ENCODE measurements at regions not wholly inside any gene's neighbourhood (a gene's known extent, or its start where the extent isn't known, plus 50 kb on each side); places are given as distances from the start of the nearest gene placed in this dataset.
"Not testable (repeated sequence)": the region's sequence is repeated elsewhere in the genome, so short reads cannot be mapped to it uniquely, and the experiment has no call there.

- not testable (repeated sequence) for H3K4me3 ChIP-seq (ENCODE audit: low read length in 2 of 2); H3K36me3 ChIP-seq (ENCODE audit: control insufficient read depth in 2 of 2, insufficient read depth in 2 of 2, low read length in 2 of 2); H3K9me3 ChIP-seq (ENCODE audit: control insufficient read depth in 2 of 2, low read length in 2 of 2); H3K4me1 ChIP-seq (ENCODE audit: control insufficient read depth, insufficient read depth, low read length); H3K9ac ChIP-seq (ENCODE audit: low read length in 2 of 2); H3K27me3 ChIP-seq (ENCODE audit: control insufficient read depth in 1 of 2, insufficient read depth in 2 of 2, low read length in 2 of 2); H3K27ac ChIP-seq (ENCODE audit: low read length)
Measured at GRCh38 chr12:42906801-42907200, 317.3 kb upstream of the PRICKLE1 start.

- no peak overlapping the region for H3K9ac ChIP-seq (ENCODE audit: low read length in 2 of 2)
- H3K4me1 ChIP-seq (ENCODE audit: control insufficient read depth, insufficient read depth, low read length) = no peaks in the 10 kb centered on the region
- H3K27ac ChIP-seq (ENCODE audit: low read length) = no peak overlapping the region
- no peaks in the 10 kb centered on the region for H3K27me3 ChIP-seq (ENCODE audit: control insufficient read depth in 1 of 2, insufficient read depth in 2 of 2, low read length in 2 of 2)
- peak overlapping the region in 1 of 2 donors; percentile 17 for H3K4me3 ChIP-seq (ENCODE audit: low read length in 2 of 2)
- H3K36me3 ChIP-seq (ENCODE audit: control insufficient read depth in 2 of 2, insufficient read depth in 2 of 2, low read length in 2 of 2) = no peaks in the 10 kb centered on the region
- no peaks in the 10 kb centered on the region for H3K9me3 ChIP-seq (ENCODE audit: control insufficient read depth in 2 of 2, low read length in 2 of 2)
Measured at GRCh38 chr12:42905419-42905705, 315.8 kb upstream of the PRICKLE1 start.

DNA sequence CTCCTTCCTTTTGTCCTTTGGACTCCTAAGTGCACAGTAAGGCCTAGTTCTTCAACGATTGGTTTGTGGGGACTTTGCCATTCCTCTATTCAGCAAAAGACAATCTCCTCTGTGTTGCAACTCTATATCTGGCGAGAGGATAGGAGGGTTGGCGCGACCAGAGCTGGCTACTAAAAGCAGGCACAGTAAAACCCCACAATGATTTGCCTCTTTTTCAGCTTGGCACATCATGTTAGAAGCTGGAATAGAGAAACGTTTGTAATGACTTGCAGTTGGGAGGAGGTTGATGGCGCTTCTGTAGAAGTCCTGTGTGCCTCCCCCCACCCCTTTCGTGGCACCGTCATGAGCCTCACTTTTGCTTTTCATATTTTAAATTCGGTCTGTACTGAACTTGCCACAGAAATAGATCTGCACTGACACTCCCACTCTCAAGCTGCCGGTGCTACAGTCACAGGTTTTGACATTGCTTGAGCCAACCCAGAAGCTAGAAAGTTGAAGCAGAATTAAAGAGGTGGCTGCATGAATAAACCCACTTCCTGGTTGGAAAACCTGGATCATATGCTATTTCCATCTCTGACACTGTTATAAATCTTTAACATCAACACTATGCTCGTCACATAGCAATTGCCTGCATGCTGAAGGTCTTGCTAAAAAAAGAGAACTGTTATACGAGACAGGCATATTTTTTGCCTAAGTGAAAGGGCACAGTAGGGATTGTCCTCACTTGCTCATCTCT lies 315.3 kb upstream of the PRICKLE1 start:
- H3K27me3 ChIP-seq (ENCODE audit: control insufficient read depth in 1 of 2, insufficient read depth in 2 of 2, low read length in 2 of 2) = no peaks in the 10 kb centered on the region
- H3K9ac ChIP-seq (ENCODE audit: low read length in 2 of 2) = no peak overlapping the region
- peak overlapping the region in 1 of 2 donors; percentile 17 for H3K4me3 ChIP-seq (ENCODE audit: low read length in 2 of 2)
- H3K9me3 ChIP-seq (ENCODE audit: control insufficient read depth in 2 of 2, low read length in 2 of 2) = no peaks in the 10 kb centered on the region
- no peaks in the 10 kb centered on the region for H3K4me1 ChIP-seq (ENCODE audit: control insufficient read depth, insufficient read depth, low read length)
- H3K27ac ChIP-seq (ENCODE audit: low read length) = no peak overlapping the region
- no peaks in the 10 kb centered on the region for H3K36me3 ChIP-seq (ENCODE audit: control insufficient read depth in 2 of 2, insufficient read depth in 2 of 2, low read length in 2 of 2)

GRCh38 chr12:42903736-42904135 lies 314.2 kb upstream of the PRICKLE1 start:
- H3K27ac ChIP-seq (ENCODE audit: low read length) = no peak overlapping the region
- H3K4me3 ChIP-seq (ENCODE audit: low read length in 2 of 2) = no peak overlapping the region
- no peaks in the 10 kb centered on the region for H3K27me3 ChIP-seq (ENCODE audit: control insufficient read depth in 1 of 2, insufficient read depth in 2 of 2, low read length in 2 of 2)
- H3K4me1 ChIP-seq (ENCODE audit: control insufficient read depth, insufficient read depth, low read length) = no peaks in the 10 kb centered on the region
- no peak overlapping the region for H3K9ac ChIP-seq (ENCODE audit: low read length in 2 of 2)
- no peaks in the 10 kb centered on the region for H3K9me3 ChIP-seq (ENCODE audit: control insufficient read depth in 2 of 2, low read length in 2 of 2)
- H3K36me3 ChIP-seq (ENCODE audit: control insufficient read depth in 2 of 2, insufficient read depth in 2 of 2, low read length in 2 of 2) = no peaks in the 10 kb centered on the region

- Histone ChIP-seq H3K4me3 (ENCODE audit: low read length in 2 of 2) (no peak overlapping the region), H3K9ac (ENCODE audit: low read length in 2 of 2) (no peak overlapping the region), H3K27me3 (ENCODE audit: control insufficient read depth in 1 of 2, insufficient read depth in 2 of 2, low read length in 2 of 2) (no peaks in the 10 kb centered on the region), H3K27ac (ENCODE audit: low read length) (no peak overlapping the region), H3K4me1 (ENCODE audit: control insufficient read depth, insufficient read depth, low read length) (no peaks in the 10 kb centered on the region), H3K36me3 (ENCODE audit: control insufficient read depth in 2 of 2, insufficient read depth in 2 of 2, low read length in 2 of 2) (no peaks in the 10 kb centered on the region), H3K9me3 (ENCODE audit: control insufficient read depth in 2 of 2, low read length in 2 of 2) (no peaks in the 10 kb centered on the region)
Measured at GRCh38 chr12:42902001-42902400, 312.5 kb upstream of the PRICKLE1 start.

- no peak overlapping the region for H3K9ac ChIP-seq (ENCODE audit: low read length in 2 of 2)
- H3K4me1 ChIP-seq (ENCODE audit: control insufficient read depth, insufficient read depth, low read length) = no peaks in the 10 kb centered on the region
- H3K36me3 ChIP-seq (ENCODE audit: control insufficient read depth in 2 of 2, insufficient read depth in 2 of 2, low read length in 2 of 2) = no peaks in the 10 kb centered on the region
- H3K4me3 ChIP-seq (ENCODE audit: low read length in 2 of 2) = no peak overlapping the region
- H3K27ac ChIP-seq (ENCODE audit: low read length) = no peak overlapping the region
- no peaks in the 10 kb centered on the region for H3K9me3 ChIP-seq (ENCODE audit: control insufficient read depth in 2 of 2, low read length in 2 of 2)
- H3K27me3 ChIP-seq (ENCODE audit: control insufficient read depth in 1 of 2, insufficient read depth in 2 of 2, low read length in 2 of 2) = no peaks in the 10 kb centered on the region
Measured at GRCh38 chr12:42893803-42894202, 304.3 kb upstream of the PRICKLE1 start.

DNA sequence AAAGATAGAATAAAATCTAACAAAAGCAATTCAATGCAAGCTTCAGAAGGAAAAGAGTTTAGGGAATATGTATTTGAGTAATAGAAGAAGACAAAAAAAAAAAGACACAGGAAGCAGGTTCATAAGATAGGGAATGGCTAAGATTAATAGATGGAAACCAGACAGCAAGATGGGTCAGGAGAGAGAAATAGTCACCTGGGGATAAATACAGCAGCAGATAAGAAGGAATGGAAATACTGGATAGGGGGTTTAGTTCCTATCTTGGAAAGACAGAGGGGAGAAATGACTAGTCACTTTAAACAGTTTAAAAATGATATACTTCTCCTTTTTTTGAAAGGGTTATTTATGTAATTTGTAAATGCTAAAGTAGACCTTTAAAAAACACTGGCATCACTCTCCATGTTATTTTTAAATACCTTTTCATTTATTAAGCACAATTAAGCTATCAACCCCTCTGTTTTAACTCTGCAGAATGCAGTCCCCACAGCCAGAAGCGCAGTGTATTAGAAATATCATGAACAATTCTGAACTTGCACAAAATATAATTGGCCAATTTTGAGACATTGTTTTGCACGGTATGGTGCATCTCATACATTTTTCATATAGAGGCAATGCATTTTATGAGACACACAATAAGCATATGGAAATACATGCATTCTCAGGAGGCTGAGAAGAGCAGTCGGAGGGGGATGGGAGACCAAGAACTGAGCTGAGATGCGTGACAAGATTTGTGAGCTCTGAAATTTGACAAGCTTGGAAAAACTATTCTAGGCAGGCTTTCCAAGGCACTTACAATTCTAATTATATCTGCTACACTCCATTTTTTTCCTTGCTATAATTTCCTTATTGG lies 303.4 kb upstream of the PRICKLE1 start:
- Histone ChIP-seq H3K4me1 (ENCODE audit: control insufficient read depth, insufficient read depth, low read length) (no peaks in the 10 kb centered on the region), H3K9ac (ENCODE audit: low read length in 2 of 2) (no peak overlapping the region), H3K27me3 (ENCODE audit: control insufficient read depth in 1 of 2, insufficient read depth in 2 of 2, low read length in 2 of 2) (no peaks in the 10 kb centered on the region), H3K27ac (ENCODE audit: low read length) (no peak overlapping the region), H3K36me3 (ENCODE audit: control insufficient read depth in 2 of 2, insufficient read depth in 2 of 2, low read length in 2 of 2) (no peaks in the 10 kb centered on the region), H3K4me3 (ENCODE audit: low read length in 2 of 2) (no peak overlapping the region), H3K9me3 (ENCODE audit: control insufficient read depth in 2 of 2, low read length in 2 of 2) (no peaks in the 10 kb centered on the region)

GRCh38 chr12:42887657-42888056 lies 298.1 kb upstream of the PRICKLE1 start:
- Histone ChIP-seq H3K4me1 (ENCODE audit: control insufficient read depth, insufficient read depth, low read length) (no peaks in the 10 kb centered on the region), H3K27me3 (ENCODE audit: control insufficient read depth in 1 of 2, insufficient read depth in 2 of 2, low read length in 2 of 2) (no peaks in the 10 kb centered on the region), H3K27ac (ENCODE audit: low read length) (no peak overlapping the region), H3K36me3 (ENCODE audit: control insufficient read depth in 2 of 2, insufficient read depth in 2 of 2, low read length in 2 of 2) (no peaks in the 10 kb centered on the region), H3K9ac (ENCODE audit: low read length in 2 of 2) (no peak overlapping the region), H3K9me3 (ENCODE audit: control insufficient read depth in 2 of 2, low read length in 2 of 2) (no peaks in the 10 kb centered on the region), H3K4me3 (ENCODE audit: low read length in 2 of 2) (no peak overlapping the region)

DNA sequence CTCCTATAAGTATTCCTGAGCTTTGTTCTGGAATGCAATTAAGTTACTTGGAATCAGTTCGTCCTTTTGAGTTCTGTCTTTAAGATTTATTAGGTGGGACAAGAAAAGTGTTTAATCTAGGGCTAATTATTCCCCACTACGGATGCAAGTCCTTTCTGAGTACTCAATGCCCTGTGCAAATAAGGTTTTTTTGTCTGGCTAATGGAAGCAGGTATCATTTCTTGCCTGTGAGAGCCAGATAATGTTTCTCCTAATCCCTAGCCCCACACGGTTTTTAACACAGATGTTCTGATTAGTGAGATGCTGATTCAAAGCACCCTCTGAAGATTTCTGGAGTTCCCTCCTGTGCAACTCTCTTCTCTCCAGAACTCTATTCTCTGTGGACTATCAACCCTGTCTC lies 296.6 kb upstream of the PRICKLE1 start:
- Histone ChIP-seq H3K36me3 (ENCODE audit: control insufficient read depth in 2 of 2, insufficient read depth in 2 of 2, low read length in 2 of 2) (no peaks in the 10 kb centered on the region), H3K9me3 (ENCODE audit: control insufficient read depth in 2 of 2, low read length in 2 of 2) (no peaks in the 10 kb centered on the region), H3K9ac (ENCODE audit: low read length in 2 of 2) (no peak overlapping the region), H3K27me3 (ENCODE audit: control insufficient read depth in 1 of 2, insufficient read depth in 2 of 2, low read length in 2 of 2) (no peaks in the 10 kb centered on the region), H3K4me1 (ENCODE audit: control insufficient read depth, insufficient read depth, low read length) (no peaks in the 10 kb centered on the region), H3K4me3 (ENCODE audit: low read length in 2 of 2) (no peak overlapping the region), H3K27ac (ENCODE audit: low read length) (no peak overlapping the region)

DNA sequence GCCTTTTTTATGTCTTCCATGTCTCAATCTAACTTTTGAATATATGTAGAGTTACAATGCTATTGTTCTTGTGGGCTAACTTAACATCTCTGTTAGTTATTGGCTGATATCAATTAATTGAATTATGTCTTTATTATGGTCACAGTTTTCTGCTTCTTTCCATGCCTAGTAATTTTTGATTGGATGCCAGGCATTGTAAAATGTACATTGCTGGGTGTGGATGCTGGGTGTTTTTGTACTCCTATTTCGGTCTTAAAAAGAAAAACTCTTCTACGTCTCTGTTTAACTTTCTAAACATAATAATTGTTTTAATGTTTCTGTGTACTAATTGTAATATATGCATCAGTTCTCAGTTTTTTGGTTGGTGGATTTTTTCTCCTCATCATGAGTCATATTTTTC lies 296.1 kb upstream of the PRICKLE1 start:
- no peaks in the 10 kb centered on the region for H3K36me3 ChIP-seq (ENCODE audit: control insufficient read depth in 2 of 2, insufficient read depth in 2 of 2, low read length in 2 of 2)
- H3K4me1 ChIP-seq (ENCODE audit: control insufficient read depth, insufficient read depth, low read length) = no peaks in the 10 kb centered on the region
- no peak overlapping the region for H3K4me3 ChIP-seq (ENCODE audit: low read length in 2 of 2)
- H3K27me3 ChIP-seq (ENCODE audit: control insufficient read depth in 1 of 2, insufficient read depth in 2 of 2, low read length in 2 of 2) = no peaks in the 10 kb centered on the region
- no peak overlapping the region for H3K27ac ChIP-seq (ENCODE audit: low read length)
- H3K9me3 ChIP-seq (ENCODE audit: control insufficient read depth in 2 of 2, low read length in 2 of 2) = no peaks in the 10 kb centered on the region
- H3K9ac ChIP-seq (ENCODE audit: low read length in 2 of 2) = no peak overlapping the region

DNA sequence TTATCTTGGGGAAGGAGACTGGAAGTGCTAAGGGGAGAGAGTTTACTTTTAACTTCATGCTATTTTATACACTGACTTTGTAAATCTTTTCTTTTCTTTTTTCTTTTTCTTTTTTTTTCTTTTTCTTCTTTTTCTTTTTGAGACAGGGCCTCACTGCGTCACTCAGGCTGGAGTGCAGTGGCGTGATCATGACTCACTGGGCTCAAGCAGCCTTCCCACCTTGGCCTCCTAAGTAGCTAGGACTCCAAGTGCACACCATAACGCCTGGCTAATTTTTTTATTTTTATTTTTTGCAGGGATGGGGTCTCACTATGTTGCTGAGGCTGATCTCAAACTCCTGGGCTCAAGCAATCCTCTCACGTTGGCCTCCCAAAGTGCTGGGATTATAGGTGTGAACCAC lies 294.6 kb upstream of the PRICKLE1 start:
- H3K27ac ChIP-seq (ENCODE audit: low read length) = no peak overlapping the region
- H3K9ac ChIP-seq (ENCODE audit: low read length in 2 of 2) = no peak overlapping the region
- no peaks in the 10 kb centered on the region for H3K36me3 ChIP-seq (ENCODE audit: control insufficient read depth in 2 of 2, insufficient read depth in 2 of 2, low read length in 2 of 2)
- no peak overlapping the region for H3K4me3 ChIP-seq (ENCODE audit: low read length in 2 of 2)
- no peaks in the 10 kb centered on the region for H3K4me1 ChIP-seq (ENCODE audit: control insufficient read depth, insufficient read depth, low read length)
- H3K27me3 ChIP-seq (ENCODE audit: control insufficient read depth in 1 of 2, insufficient read depth in 2 of 2, low read length in 2 of 2) = no peaks in the 10 kb centered on the region
- no peaks in the 10 kb centered on the region for H3K9me3 ChIP-seq (ENCODE audit: control insufficient read depth in 2 of 2, low read length in 2 of 2)
